ENCODE measurements at regions not wholly inside any gene's neighbourhood (a gene's known extent, or its start where the extent isn't known, plus 50 kb on each side); places are given as distances from the start of the nearest gene placed in this dataset.

- peak; percentile 84 for DNase-seq
Observed at GRCh38 chr6:7468382-7469081, 72.9 kb upstream of the DSP start.

GRCh38 chr6:7469696-7470095 is 71.8 kb upstream of the DSP start:
- DNase-seq = no peak

GRCh38 chr6:7471171-7471570 is 70.3 kb upstream of the DSP start:
- peak; percentile 85 for DNase-seq

- DNase-seq = no peak
Observed at GRCh38 chr6:7473805-7474719, 67.4 kb upstream of the DSP start.

- DNase-seq = no peak
Observed at GRCh38 chr6:7475081-7475480, 66.4 kb upstream of the DSP start.

- peak; percentile 63 for DNase-seq
Observed at GRCh38 chr6:7479801-7480266, 61.6 kb upstream of the DSP start.

- no peak for DNase-seq
Observed at GRCh38 chr6:7484666-7485065, 56.8 kb upstream of the DSP start.

GRCh38 chr6:7486951-7487350 is 54.5 kb upstream of the DSP start:
- no peak for DNase-seq

GRCh38 chr6:7488494-7488893 is 53.0 kb upstream of the DSP start:
- no peak for DNase-seq

- no peak for DNase-seq
Observed at GRCh38 chr6:7489376-7489775, 52.1 kb upstream of the DSP start.
